Fibroblast of upper back skin (primary cell): ENCODE measurements at regions not wholly inside any gene's neighbourhood (a gene's known extent, or its start where the extent isn't known, plus 50 kb on each side); places are given as distances from the start of the nearest gene placed in this dataset.
"Not testable (repeated sequence)": the region's sequence is repeated elsewhere in the genome, so short reads cannot be mapped to it uniquely, and the experiment has no call there.

Experiments used
- DNase-seq: peaks from one replicate; pipeline ENCODE4 v3.0.0-alpha.2; 2013

- no peak for DNase-seq
Observed at GRCh38 chr4:100630341-100630740, 112.5 kb upstream of the EMCN start.

GRCh38 chr4:100609810-100610209, 92.0 kb upstream of the EMCN start:
- no peak for DNase-seq

DNA sequence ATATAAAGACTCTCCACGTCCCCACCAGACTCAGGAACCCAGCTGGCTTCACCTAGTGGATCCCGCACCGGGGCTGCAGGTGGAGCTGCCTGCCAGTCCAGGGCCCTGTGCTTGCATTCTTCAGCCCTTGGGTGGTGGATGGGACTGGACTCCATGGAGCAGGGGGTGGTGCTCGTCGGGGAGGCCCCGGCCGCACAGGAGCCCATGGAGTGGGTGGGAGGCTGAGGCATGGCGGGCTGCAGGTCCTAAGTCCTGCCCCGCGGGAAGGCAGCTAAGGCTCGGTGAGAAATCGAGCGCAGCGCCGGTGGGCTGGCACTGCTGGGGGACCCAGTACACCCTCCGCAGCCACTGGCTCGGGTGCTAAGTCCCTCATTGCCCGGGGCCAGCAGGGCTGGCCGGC, 90.8 kb upstream of the EMCN start:
- DNase-seq = not testable (repeated sequence)

- no peak for DNase-seq
Observed at GRCh38 chr4:100605144-100605543, 87.3 kb upstream of the EMCN start.

DNA sequence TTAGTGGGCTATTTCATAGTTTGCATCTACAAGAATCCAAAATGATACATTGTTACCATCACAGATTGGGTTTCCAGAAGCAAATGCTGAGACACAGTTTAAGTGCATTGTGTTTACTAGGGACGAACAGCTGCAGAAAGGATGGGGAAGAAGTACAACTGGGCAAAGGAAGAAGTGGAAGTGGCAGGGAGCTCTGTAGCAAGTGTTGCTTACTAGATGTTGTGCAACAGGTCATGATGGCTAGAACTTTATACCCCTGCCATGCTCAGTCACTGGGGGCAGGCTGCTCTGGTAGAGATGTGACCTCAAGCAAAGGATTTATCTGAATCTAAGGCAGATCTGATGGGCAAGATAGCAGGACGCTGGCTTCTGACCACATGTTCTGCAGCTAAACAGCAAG, 76.1 kb upstream of the EMCN start:
- DNase-seq = no peak

DNA sequence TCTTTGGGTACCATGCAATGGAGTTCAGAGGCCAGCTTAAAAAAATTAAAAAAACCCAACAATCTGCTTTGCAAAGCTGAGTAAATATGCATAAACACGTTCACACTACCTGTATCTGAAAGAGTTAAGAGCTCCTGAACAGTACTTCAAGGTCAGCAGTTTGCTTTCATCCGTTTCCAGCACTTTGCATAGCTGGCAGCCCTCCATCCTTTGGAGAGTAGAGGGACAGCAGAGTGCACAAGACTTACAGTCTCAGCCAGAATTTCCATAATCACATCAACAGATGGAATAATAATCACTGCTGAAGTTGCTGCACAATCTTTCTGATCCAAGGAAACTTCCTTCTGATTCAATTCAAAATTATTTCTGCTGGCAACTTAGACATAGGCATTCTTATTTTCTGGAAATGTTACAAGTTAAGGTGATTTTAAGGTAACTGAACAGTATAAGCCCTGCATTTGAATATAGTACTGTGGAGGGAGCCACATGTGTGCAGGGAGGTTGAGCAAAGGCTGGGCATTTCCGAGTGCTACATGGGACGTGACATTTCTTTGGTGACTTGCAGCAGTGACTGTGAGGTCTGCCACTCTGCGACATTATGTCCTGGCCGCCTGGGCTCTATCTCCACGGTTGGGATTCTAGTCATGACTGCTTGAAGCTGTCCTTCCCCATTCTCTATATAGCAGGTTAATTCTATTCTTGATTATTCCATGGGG, 73.5 kb upstream of the EMCN start:
- peak; percentile 0 for DNase-seq

DNA sequence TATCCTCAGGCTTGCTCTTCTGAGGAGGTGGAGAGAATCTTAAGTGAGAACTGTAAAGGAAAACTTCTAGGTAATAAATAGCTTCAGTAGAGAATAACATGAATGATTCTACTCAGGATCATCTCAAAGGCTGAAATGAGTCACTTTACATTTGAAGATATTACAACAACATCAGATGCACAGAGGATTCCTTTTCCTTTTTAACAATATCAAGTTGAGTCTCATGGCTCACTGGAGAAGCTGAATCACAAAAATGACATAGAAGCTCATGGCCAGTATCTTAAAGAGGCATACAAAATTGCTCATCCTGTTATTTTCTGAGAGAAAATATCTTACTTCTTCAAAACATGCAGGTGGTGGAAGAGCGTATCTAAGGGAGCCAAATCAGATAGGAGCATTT, 72.5 kb upstream of the EMCN start:
- DNase-seq = peak; percentile 1

GRCh38 chr4:100588076-100588475, 70.3 kb upstream of the EMCN start:
- no peak for DNase-seq

GRCh38 chr4:100582146-100582545, 64.3 kb upstream of the EMCN start:
- no peak for DNase-seq

DNA sequence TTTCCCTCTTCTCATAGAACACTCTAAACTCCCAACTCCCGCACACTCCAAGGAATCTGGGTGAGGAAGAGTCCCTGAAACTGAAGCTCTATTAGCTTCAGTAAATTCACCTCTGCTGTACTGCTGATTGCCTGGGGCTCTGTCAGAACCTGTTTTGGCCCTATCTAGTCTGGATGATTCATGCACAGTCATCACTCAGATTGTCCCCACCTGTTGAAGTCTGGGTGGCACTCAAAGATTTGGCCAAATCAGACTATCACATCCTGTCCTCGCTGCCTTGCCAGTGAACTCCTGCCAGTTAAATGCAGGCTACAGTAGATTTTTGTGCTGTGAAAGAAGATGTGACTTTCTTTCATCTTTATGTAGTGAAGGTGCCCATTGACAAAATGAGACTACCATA, 63.5 kb upstream of the EMCN start:
- DNase-seq = no peak

GRCh38 chr4:100576570-100576969, 58.7 kb upstream of the EMCN start:
- no peak for DNase-seq

DNA sequence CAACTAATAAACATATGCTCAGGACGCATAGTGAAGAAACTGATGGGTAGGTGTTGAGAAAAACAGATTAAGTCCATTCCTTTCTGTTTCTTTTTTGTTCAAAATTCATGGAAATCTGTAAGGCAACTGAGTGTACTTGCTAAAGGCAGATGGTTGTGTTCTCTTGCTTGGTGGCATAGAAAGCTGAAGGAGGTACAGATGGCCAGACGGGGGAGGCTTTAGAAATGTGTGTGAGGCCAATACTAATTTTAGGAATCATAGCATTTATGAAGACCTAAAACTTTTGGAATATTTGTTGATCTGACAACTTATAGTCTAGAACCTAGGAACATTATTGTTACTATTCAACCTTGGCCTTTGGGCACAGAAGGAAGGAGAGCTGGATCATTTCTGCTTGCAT, 56.8 kb upstream of the EMCN start:
- no peak for DNase-seq

- DNase-seq = no peak
Observed at GRCh38 chr4:100569196-100569595, 51.4 kb upstream of the EMCN start.
